Fibroblast of the aortic adventitia (primary cell): ENCODE measurements at regions not wholly inside any gene's neighbourhood (a gene's known extent, or its start where the extent isn't known, plus 50 kb on each side); places are given as distances from the start of the nearest gene placed in this dataset. TPM values are rescaled to one million over a fixed set of nuclear protein-coding genes. Genes with fewer than 3 reads are reported as not detected.
"Not testable (repeated sequence)": the region's sequence is repeated elsewhere in the genome, so short reads cannot be mapped to it uniquely, and the experiment has no call there.

Source experiments
- DNase-seq: peaks from one replicate; pipeline ENCODE4 v3.0.0-alpha.2; 2010; ENCODE audit warnings: low read depth
- H3K4me3 ChIP-seq: 2 replicates; pipeline ENCODE4 v1.5.1; 2011; ENCODE audit warnings: low read depth, mild to moderate bottlenecking, control low read depth, low read length, moderate library complexity
- small RNA-seq: library from RNA; depleted of rRNA; stranded (forward); fragments of <200 nt; gene quantifications from one replicate; pipeline ENCODE3, GENCODE V24; 2012
- TF ChIP-seq, protein P1 (sequence below): IDR thresholded peaks from 2 replicates; pipeline ENCODE4 v1.5.1; 2011; ENCODE audit warnings: mild to moderate bottlenecking, low read length, control low read depth, inconsistent platforms; ENCODE audit not compliant: insufficient read depth

DNA sequence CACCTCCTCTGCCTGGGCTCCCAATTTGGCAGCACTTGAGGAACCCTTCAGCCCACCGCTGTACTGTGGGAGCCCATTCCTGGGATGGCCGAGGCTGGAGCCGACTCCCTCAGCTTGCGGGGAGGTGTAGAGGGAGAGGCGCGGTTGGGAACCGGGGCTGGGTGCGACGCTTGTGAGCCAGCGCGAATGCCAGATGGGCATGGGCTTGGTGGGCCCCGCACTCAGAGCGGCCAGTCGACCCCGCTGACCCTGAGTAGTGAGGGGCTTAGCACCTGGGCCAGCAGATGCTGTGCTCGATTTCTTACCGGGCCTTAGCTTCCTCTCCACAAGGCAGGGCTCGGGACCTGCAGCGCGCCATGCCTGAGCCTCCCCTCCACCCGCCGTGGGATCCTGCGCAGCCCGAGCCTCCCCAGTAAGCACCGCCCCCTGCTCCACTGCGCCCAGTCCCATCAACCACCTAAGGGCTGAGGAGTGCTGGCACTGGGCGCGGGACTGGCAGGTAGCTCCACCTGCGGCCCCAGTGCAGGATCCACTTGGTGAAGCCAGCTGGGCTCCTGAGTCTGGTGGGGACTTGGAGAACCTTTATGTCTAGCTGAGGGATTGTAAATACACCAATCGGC, 58.3 kb upstream of the DEFB108B start:
- H3K4me3 ChIP-seq, result no peak overlapping the region
- no peak for DNase-seq
- TF ChIP-seq, protein P1, sequence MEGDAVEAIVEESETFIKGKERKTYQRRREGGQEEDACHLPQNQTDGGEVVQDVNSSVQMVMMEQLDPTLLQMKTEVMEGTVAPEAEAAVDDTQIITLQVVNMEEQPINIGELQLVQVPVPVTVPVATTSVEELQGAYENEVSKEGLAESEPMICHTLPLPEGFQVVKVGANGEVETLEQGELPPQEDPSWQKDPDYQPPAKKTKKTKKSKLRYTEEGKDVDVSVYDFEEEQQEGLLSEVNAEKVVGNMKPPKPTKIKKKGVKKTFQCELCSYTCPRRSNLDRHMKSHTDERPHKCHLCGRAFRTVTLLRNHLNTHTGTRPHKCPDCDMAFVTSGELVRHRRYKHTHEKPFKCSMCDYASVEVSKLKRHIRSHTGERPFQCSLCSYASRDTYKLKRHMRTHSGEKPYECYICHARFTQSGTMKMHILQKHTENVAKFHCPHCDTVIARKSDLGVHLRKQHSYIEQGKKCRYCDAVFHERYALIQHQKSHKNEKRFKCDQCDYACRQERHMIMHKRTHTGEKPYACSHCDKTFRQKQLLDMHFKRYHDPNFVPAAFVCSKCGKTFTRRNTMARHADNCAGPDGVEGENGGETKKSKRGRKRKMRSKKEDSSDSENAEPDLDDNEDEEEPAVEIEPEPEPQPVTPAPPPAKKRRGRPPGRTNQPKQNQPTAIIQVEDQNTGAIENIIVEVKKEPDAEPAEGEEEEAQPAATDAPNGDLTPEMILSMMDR, result no peak

DNA sequence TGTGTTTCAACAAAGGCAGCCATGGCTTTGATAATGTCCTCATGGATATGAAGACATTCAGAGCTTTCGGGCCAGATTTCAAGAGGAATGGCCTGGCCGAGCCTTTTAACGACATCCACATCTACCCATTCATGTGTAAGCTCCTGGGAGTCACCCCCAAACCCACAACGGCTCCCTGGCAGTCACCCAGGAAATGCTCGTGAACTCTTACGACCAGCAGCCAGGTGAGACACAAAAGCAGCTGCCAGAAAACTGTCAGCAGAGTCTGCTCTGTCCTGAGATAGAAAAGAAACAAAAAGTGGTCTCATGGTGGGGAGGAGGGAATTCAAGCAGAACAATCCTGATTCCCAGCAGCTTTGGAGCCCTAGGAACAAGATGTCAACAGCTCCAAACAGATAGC, 52.9 kb upstream of the DEFB108B start:
- not testable (repeated sequence) for DNase-seq, H3K4me3 ChIP-seq

DNA sequence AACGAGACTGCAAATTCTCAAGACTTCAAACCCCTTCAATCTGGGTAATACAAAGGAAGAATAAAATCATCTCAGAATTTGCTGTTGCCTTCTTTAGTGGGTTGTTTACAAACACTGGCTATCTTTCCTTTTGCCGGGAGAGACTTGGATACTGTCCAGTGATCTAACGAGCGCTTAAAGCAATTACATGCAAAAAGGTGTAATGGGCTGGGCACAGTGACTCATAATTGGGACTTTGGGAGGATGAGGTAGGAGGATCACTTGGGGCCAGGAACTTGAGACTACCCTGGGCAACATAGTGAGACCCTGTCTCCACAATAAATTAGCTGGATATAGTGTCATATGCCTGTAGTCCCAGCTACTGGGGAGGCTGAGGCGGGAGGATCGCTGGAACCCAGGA, 52.2 kb upstream of the DEFB108B start:
- not testable (repeated sequence) for H3K4me3 ChIP-seq, DNase-seq

DNA sequence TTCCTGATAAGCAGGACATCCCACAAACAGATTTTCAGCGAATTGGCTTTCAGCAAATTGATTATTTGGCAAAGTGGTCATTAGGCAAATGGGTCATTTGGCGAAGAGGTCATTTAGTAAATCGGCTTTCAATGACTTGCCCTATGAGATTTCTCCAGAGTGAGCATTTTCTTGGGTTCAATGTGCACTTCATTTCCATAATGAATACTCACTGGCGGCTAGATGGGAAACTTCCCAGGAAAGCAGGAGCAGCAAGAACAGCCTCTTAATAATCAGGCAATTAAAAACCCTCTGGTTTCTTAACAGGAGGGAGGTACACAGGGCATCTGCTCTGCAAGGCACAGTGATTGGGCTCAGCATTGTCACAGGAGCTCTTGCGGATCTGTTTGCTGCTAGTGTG, 51.5 kb upstream of the DEFB108B start:
- not testable (repeated sequence) for H3K4me3 ChIP-seq, DNase-seq

DNA sequence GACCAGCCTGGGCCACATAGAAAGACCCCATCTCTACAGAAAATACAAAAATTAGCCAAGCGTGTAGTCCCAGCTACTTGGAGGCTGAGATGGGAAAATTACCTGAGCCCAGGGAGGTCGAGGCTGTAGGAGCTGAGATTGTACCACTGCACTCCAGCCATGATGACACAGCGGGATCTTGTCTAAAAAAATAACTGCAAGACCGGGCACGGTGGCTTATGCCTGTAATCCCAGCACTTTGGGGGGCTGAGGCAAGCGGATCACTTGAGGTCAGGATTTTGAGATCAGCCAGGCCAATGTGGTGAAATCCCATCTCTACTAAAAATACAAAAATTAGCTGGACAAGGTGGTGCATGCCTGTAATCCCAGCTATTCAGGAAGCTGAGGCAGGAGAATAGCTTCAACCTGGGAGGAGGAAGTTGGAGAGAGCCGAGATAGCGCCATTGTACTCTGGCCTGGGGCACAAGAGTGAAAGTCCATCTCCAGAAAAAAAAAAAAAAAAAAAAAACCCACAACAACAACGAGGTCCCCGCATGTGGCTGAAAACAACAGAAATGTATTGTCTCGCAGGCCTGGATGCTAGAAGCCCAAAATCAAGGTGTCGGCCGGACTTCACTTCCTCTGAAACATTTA, 50.7 kb upstream of the DEFB108B start:
- not testable (repeated sequence) for H3K4me3 ChIP-seq, DNase-seq

DNA sequence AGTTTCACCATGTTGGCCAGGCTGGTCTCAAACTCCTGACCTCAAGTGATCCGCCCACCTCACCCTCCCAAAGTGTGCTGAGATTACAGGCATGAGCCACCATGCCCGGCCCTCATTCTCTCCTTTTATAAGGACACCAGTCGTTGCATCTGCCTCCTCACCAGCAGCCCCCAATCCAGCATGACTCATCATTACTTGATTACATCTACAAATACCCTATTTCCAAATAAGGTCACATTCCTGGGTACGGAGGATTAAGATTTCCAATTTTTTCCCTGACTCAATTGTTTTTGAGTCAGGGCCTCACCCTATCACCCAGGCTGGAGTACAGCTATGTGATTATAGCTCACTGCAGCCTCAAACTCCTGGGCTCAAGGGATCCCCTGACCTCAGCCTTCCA, 49.8 kb upstream of the DEFB108B start:
- not testable (repeated sequence) for H3K4me3 ChIP-seq, DNase-seq

Small RNA genes in the stretch of these regions (small RNA-seq; reads per million reads assigned to genes)
- gene SNRPCP14, result not detected
